ENCODE measurements at regions not wholly inside any gene's neighbourhood (a gene's known extent, or its start where the extent isn't known, plus 50 kb on each side); places are given as distances from the start of the nearest gene placed in this dataset.

DNA sequence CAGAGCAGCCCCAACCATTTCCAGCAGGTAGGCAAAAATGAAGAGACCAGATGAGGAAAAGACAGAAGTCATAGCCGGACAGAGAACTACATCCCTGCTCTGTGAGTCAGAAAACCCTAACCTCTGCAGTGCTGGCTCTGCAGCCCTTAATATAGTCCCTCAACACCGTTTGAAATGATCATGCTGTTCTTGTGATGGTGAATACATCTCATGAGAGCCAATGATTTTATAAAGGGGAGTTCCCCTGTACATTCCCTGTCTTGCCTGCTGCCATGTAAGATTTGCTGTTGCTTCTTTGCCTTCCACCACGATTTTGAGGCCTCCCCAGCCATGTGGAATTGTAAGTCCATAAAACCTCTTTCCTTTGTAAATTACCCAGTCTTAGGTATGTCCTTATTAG is 216.8 kb upstream of the RFX3 start:
- Histone ChIP-seq H3K4ac (ENCODE audit: low read depth, low read length) (no peak overlapping the region), H2AFZ (ENCODE audit: low read length) (no peak overlapping the region)
- no peak overlapping the region for H3K4me3 Mint-ChIP-seq

More for the DNA sequence above, 216.8 kb upstream of the RFX3 start:
- no peaks in the 10 kb centered on the region for H3K79me2 ChIP-seq (ENCODE audit: insufficient read depth, low read length)
- H2BK120ac ChIP-seq (ENCODE audit: low read depth, low read length, poor library complexity, severe bottlenecking) = no peak overlapping the region
- H3K27ac ChIP-seq (ENCODE audit: insufficient read length, low read depth, low read length) = no peak overlapping the region
- H3K27me3 ChIP-seq (ENCODE audit: insufficient read depth, low read length) = no peaks in the 10 kb centered on the region
- Mint-ChIP-seq H3K9me3 (peaks cover 0 to 3% of the 10 kb centered on the region in 2 experiments; a peak in 1 of 5 replicates), H3K4me1 (peaks cover 23 to 24% of the 10 kb centered on the region in 2 experiments), H3K27ac (no peak overlapping the region), H3K27me3 (ENCODE audit: low read depth) (no peaks in the 10 kb centered on the region), H3K36me3 (ENCODE audit: insufficient read depth in 1 of 3, low read depth in 3 of 3) (no peaks in the 10 kb centered on the region; a peak in 1 of 7 replicates)
- no peak overlapping the region for H3K18ac ChIP-seq (ENCODE audit: insufficient read length, low read depth, low read length)
- H3K23ac ChIP-seq (ENCODE audit: insufficient read length, low read depth, low read length) = no peak overlapping the region
- H2BK20ac ChIP-seq (ENCODE audit: low read depth, low read length, poor library complexity, severe bottlenecking) = no peak overlapping the region
- H2AK5ac ChIP-seq (ENCODE audit: insufficient read length, low read length) = no peak overlapping the region
- H3K79me1 ChIP-seq (ENCODE audit: insufficient read depth, low read depth, low read length, poor library complexity, severe bottlenecking) = no peaks in the 10 kb centered on the region
- TF ChIP-seq, protein P1, sequence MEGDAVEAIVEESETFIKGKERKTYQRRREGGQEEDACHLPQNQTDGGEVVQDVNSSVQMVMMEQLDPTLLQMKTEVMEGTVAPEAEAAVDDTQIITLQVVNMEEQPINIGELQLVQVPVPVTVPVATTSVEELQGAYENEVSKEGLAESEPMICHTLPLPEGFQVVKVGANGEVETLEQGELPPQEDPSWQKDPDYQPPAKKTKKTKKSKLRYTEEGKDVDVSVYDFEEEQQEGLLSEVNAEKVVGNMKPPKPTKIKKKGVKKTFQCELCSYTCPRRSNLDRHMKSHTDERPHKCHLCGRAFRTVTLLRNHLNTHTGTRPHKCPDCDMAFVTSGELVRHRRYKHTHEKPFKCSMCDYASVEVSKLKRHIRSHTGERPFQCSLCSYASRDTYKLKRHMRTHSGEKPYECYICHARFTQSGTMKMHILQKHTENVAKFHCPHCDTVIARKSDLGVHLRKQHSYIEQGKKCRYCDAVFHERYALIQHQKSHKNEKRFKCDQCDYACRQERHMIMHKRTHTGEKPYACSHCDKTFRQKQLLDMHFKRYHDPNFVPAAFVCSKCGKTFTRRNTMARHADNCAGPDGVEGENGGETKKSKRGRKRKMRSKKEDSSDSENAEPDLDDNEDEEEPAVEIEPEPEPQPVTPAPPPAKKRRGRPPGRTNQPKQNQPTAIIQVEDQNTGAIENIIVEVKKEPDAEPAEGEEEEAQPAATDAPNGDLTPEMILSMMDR (conservative IDR thresholded peaks at IDR 0.05) = no peak
- no peak overlapping the region for H2BK15ac ChIP-seq (ENCODE audit: low read depth, low read length)
- no peak overlapping the region for H4K5ac ChIP-seq (ENCODE audit: insufficient read length, low read depth, low read length)
- H3K4me2 ChIP-seq (ENCODE audit: insufficient read depth, insufficient read length, low read length) = no peak overlapping the region
- WGBS (ENCODE audit: extremely low coverage, insufficient read length, low lambda C conversion rate) = no CpG with 5 or more reads among the region's 3 CpGs
- no peak overlapping the region for H2BK12ac ChIP-seq (ENCODE audit: insufficient read length, low read depth, low read length)
- H2BK5ac ChIP-seq (ENCODE audit: insufficient read length, low read length) = no peak overlapping the region
- H3K14ac ChIP-seq (ENCODE audit: insufficient read depth, low read length) = no peak overlapping the region
- no peaks in the 10 kb centered on the region for H4K20me1 ChIP-seq (ENCODE audit: control insufficient read depth, insufficient read depth, insufficient read length)
- H3K9ac ChIP-seq (ENCODE audit: extremely low read depth, insufficient read length, low read length) = no peak overlapping the region
- DNase-seq = no peak
- no peak overlapping the region for H3T11ph ChIP-seq (ENCODE audit: low read length)
- H4K8ac ChIP-seq (replicated peaks; ENCODE audit: insufficient read length, low read depth, low read length) = no peak overlapping the region
- no peak overlapping the region for H3K56ac ChIP-seq (ENCODE audit: insufficient read length, low read depth, low read length)
- no peak overlapping the region for H4K91ac ChIP-seq (ENCODE audit: insufficient read length, low read depth, low read length)
- H3K4me1 ChIP-seq (ENCODE audit: insufficient read depth, low read length) = 0 out of 2 replicates have a peak, but pooled peaks cover 4% of the 10 kb centered on the region
- H3K23me2 ChIP-seq (ENCODE audit: insufficient read length, low read depth, low read length, poor library complexity, severe bottlenecking) = no peaks in the 10 kb centered on the region
- no peaks in the 10 kb centered on the region for H3K9me3 ChIP-seq (ENCODE audit: control insufficient read depth, low read depth, low read length)

Data from H9 (cell line).